ENCODE measurements at regions not wholly inside any gene's neighbourhood (a gene's known extent, or its start where the extent isn't known, plus 50 kb on each side); places are given as distances from the start of the nearest gene placed in this dataset.

DNA sequence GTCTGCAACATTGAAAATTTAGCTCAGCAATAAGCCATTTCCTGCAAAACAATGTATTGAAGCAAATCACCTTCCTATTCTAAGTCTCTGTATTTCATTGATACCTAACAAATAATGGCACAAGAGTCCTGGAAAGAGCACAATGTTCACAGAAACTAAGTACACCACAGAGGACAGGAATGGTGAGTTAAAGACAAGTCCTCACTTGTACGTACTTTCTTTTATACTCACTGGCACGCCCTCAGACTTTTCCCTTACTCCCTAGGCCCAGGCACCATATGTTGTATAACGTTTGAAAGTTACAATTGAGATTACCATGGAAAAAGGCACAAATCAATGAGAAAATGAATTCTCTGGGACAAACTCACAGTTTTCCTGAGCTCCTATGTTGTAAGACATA lies 683.0 kb upstream of the MANEA start:
- H3K4me2 ChIP-seq: no peak overlapping the region
- no peaks in the 10 kb centered on the region for H4K20me1 ChIP-seq (ENCODE audit: insufficient read depth)
- no peak overlapping the region for H3K9ac ChIP-seq
- H3K9me2 ChIP-seq: no peaks in the 10 kb centered on the region
- no peaks in the 10 kb centered on the region for H3K27me3 ChIP-seq (ENCODE audit: insufficient read depth)
- TF ChIP-seq POLR2AphosphoS5 (IDR thresholded peaks at IDR 0.05; ENCODE audit: low read depth, low read length): no peak
- TF ChIP-seq, protein P1, sequence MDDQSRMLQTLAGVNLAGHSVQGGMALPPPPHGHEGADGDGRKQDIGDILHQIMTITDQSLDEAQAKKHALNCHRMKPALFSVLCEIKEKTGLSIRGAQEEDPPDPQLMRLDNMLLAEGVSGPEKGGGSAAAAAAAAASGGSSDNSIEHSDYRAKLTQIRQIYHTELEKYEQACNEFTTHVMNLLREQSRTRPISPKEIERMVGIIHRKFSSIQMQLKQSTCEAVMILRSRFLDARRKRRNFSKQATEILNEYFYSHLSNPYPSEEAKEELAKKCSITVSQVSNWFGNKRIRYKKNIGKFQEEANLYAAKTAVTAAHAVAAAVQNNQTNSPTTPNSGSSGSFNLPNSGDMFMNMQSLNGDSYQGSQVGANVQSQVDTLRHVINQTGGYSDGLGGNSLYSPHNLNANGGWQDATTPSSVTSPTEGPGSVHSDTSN (IDR thresholded peaks at IDR 0.05): no peak
- no peak for TF ChIP-seq ELF1 (IDR thresholded peaks at IDR 0.05)
- no peak for TF ChIP-seq SIN3A (IDR thresholded peaks at IDR 0.05; ENCODE audit: borderline replicate concordance, low read depth, low read length)
- no peak for TF ChIP-seq GABPA (IDR thresholded peaks at IDR 0.05; ENCODE audit: low read depth)
- TF ChIP-seq TEAD4 (IDR thresholded peaks at IDR 0.05; ENCODE audit: borderline replicate concordance, insufficient read depth): no peak
- no peak for TF ChIP-seq NFIC (IDR thresholded peaks at IDR 0.05; ENCODE audit: borderline replicate concordance)
- TF ChIP-seq RAD21 (IDR thresholded peaks at IDR 0.05; ENCODE audit: low read length): no peak
- no peak for TF ChIP-seq NRF1 (IDR thresholded peaks at IDR 0.05; ENCODE audit: low read depth, low read length)
- no peak for TF ChIP-seq EZH2phosphoT487 (IDR thresholded peaks at IDR 0.05; ENCODE audit: borderline replicate concordance, low read depth)
- no peak for TF ChIP-seq YY1 (IDR thresholded peaks at IDR 0.05; ENCODE audit: low read depth)
- TF ChIP-seq RCOR1 (IDR thresholded peaks at IDR 0.05; ENCODE audit: low read length): no peak
- TF ChIP-seq GATA2 (CRISPR knock-in tag; IDR thresholded peaks at IDR 0.05): no peak
- TF ChIP-seq, protein P2, sequence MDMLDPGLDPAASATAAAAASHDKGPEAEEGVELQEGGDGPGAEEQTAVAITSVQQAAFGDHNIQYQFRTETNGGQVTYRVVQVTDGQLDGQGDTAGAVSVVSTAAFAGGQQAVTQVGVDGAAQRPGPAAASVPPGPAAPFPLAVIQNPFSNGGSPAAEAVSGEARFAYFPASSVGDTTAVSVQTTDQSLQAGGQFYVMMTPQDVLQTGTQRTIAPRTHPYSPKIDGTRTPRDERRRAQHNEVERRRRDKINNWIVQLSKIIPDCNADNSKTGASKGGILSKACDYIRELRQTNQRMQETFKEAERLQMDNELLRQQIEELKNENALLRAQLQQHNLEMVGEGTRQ (IDR thresholded peaks at IDR 0.05; ENCODE audit: borderline replicate concordance, low read depth, low read length): no peak
- no peak for TF ChIP-seq MXI1 (IDR thresholded peaks at IDR 0.05; ENCODE audit: low read depth, low read length)
- no peaks in the 10 kb centered on the region for H3K36me3 ChIP-seq (replicated peaks in 1 of 2; ENCODE audit: control insufficient read depth in 1 of 2, insufficient read depth in 2 of 2, low read length in 1 of 2)
- ChIA-PET CTCF (no interaction called here), POLR2A (no interaction called here)
- H3K9me3 ChIP-seq: no peaks in the 10 kb centered on the region
- no peaks in the 10 kb centered on the region for H3K4me1 ChIP-seq (ENCODE audit: control insufficient read depth in 1 of 2, insufficient read depth in 2 of 2, low read depth in 1 of 2, low read length in 1 of 2)
- WGBS (ENCODE audit: low lambda C conversion rate): 3% methylated on average over 3 of the region's 3 CpGs
- H2AFZ ChIP-seq (ENCODE audit: low read depth): no peak overlapping the region
- no peaks in the 10 kb centered on the region for H3F3A ChIP-seq (replicated peaks; ENCODE audit: insufficient read depth)
- DNase-seq: no peak
- no peak overlapping the region for H3K4me3 ChIP-seq (ENCODE audit: low read depth in 2 of 2, low read length in 1 of 2)
- H3K27ac ChIP-seq (ENCODE audit: low read depth in 2 of 2, low read length in 1 of 2): no peak overlapping the region
- no peaks in the 10 kb centered on the region for H3K79me2 ChIP-seq (ENCODE audit: insufficient read depth)

DNA sequence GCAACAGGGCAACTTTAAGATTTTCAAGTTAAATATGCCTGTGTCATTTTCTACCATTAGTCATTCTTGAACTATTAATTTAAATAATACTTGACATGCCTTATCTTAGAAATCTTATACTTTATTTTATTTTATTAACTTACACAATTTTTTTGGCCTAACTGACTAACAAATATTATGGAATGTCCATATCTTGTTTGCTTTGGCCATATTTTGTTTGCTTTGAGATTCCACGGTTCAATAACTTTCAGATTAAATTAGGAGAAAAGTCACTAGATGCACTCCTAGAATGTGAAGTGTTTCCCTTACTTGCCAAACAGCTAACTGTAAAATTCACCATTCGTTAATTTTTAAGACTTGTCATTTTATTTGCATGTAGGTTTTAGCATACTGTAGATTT lies 684.0 kb upstream of the MANEA start:
- ChIA-PET POLR2A (no interaction called here), CTCF (no interaction called here)
- no peak overlapping the region for H3K4me3 ChIP-seq (ENCODE audit: low read depth in 2 of 2, low read length in 1 of 2)
- 5% methylated on average over 2 of the region's 2 CpGs for WGBS (ENCODE audit: low lambda C conversion rate)
- no peaks in the 10 kb centered on the region for H4K20me1 ChIP-seq (ENCODE audit: insufficient read depth)
- no peaks in the 10 kb centered on the region for H3F3A ChIP-seq (replicated peaks; ENCODE audit: insufficient read depth)
- no peaks in the 10 kb centered on the region for H3K9me3 ChIP-seq
- H3K9ac ChIP-seq: no peak overlapping the region
- H3K27ac ChIP-seq (ENCODE audit: low read depth in 2 of 2, low read length in 1 of 2): no peak overlapping the region
- H3K79me2 ChIP-seq (ENCODE audit: insufficient read depth): no peaks in the 10 kb centered on the region
- H3K36me3 ChIP-seq (replicated peaks in 1 of 2; ENCODE audit: control insufficient read depth in 1 of 2, insufficient read depth in 2 of 2, low read length in 1 of 2): no peaks in the 10 kb centered on the region
- no peak overlapping the region for H3K4me2 ChIP-seq
- H3K27me3 ChIP-seq (ENCODE audit: insufficient read depth): no peaks in the 10 kb centered on the region
- no peak for DNase-seq
- H3K9me2 ChIP-seq: no peaks in the 10 kb centered on the region
- no peaks in the 10 kb centered on the region for H3K4me1 ChIP-seq (ENCODE audit: control insufficient read depth in 1 of 2, insufficient read depth in 2 of 2, low read depth in 1 of 2, low read length in 1 of 2)
- H2AFZ ChIP-seq (ENCODE audit: low read depth): no peak overlapping the region
- TF ChIP-seq, protein P3, sequence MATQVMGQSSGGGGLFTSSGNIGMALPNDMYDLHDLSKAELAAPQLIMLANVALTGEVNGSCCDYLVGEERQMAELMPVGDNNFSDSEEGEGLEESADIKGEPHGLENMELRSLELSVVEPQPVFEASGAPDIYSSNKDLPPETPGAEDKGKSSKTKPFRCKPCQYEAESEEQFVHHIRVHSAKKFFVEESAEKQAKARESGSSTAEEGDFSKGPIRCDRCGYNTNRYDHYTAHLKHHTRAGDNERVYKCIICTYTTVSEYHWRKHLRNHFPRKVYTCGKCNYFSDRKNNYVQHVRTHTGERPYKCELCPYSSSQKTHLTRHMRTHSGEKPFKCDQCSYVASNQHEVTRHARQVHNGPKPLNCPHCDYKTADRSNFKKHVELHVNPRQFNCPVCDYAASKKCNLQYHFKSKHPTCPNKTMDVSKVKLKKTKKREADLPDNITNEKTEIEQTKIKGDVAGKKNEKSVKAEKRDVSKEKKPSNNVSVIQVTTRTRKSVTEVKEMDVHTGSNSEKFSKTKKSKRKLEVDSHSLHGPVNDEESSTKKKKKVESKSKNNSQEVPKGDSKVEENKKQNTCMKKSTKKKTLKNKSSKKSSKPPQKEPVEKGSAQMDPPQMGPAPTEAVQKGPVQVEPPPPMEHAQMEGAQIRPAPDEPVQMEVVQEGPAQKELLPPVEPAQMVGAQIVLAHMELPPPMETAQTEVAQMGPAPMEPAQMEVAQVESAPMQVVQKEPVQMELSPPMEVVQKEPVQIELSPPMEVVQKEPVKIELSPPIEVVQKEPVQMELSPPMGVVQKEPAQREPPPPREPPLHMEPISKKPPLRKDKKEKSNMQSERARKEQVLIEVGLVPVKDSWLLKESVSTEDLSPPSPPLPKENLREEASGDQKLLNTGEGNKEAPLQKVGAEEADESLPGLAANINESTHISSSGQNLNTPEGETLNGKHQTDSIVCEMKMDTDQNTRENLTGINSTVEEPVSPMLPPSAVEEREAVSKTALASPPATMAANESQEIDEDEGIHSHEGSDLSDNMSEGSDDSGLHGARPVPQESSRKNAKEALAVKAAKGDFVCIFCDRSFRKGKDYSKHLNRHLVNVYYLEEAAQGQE (IDR thresholded peaks at IDR 0.05; ENCODE audit: low read depth, low read length): no peak
- TF ChIP-seq CHD2 (IDR thresholded peaks at IDR 0.05; ENCODE audit: low read length, partially characterized antibody): no peak
- TF ChIP-seq RXRA (IDR thresholded peaks at IDR 0.05; ENCODE audit: borderline replicate concordance, low read depth): no peak
- no peak for TF ChIP-seq SIN3A (IDR thresholded peaks at IDR 0.05; ENCODE audit: borderline replicate concordance, low read depth, low read length)
- no peak for TF ChIP-seq FOSL2 (IDR thresholded peaks at IDR 0.05; ENCODE audit: borderline replicate concordance, low read depth)
- TF ChIP-seq MXI1 (IDR thresholded peaks at IDR 0.05; ENCODE audit: low read depth, low read length): no peak
- TF ChIP-seq FOXJ3 (CRISPR knock-in tag; IDR thresholded peaks at IDR 0.05): no peak
- TF ChIP-seq, protein P4, sequence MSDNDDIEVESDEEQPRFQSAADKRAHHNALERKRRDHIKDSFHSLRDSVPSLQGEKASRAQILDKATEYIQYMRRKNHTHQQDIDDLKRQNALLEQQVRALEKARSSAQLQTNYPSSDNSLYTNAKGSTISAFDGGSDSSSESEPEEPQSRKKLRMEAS (IDR thresholded peaks at IDR 0.05; ENCODE audit: low read depth): no peak
- no peak for TF ChIP-seq TEAD4 (IDR thresholded peaks at IDR 0.05; ENCODE audit: borderline replicate concordance, insufficient read depth)
- TF ChIP-seq, protein P5, sequence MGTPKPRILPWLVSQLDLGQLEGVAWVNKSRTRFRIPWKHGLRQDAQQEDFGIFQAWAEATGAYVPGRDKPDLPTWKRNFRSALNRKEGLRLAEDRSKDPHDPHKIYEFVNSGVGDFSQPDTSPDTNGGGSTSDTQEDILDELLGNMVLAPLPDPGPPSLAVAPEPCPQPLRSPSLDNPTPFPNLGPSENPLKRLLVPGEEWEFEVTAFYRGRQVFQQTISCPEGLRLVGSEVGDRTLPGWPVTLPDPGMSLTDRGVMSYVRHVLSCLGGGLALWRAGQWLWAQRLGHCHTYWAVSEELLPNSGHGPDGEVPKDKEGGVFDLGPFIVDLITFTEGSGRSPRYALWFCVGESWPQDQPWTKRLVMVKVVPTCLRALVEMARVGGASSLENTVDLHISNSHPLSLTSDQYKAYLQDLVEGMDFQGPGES (IDR thresholded peaks at IDR 0.05; ENCODE audit: low read depth, low read length): no peak

All from SK-N-SH (cell line).